K562 (cell line): ENCODE measurements at regions not wholly inside any gene's neighbourhood (a gene's known extent, or its start where the extent isn't known, plus 50 kb on each side); places are given as distances from the start of the nearest gene placed in this dataset.

ENCODE experiments used
- ATAC-seq: fragments of 200-7000 bp; cut with Tn5 transposase; 3 replicates; pipeline ENCODE4 v1.9.1; 2020; ENCODE audit warnings: moderate library complexity
- BruUV-seq: library from RNA; stranded (reverse); fragments of 400-500 nt; replicated peaks from 2 replicates; lab custom pipeline; 2021; lab: Mats Ljungman, UMichigan
- CTCF ChIA-PET: fragments of 300-600 bp; formaldehyde crosslinking; extraction: SDS; loops from one replicate; lab custom pipeline; 2021; ENCODE audit warnings: low intra/inter-chr PET ratio; lab: Yijun Ruan, JAX
- POLR2A ChIA-PET: fragments of 300-600, 350-650 bp; sonication (Branson Sonifier 250); formaldehyde crosslinking; extraction: SDS; loops from one replicate; lab custom pipeline; 2021; ENCODE audit warnings: antibody characterized with exemption, inconsistent platforms; lab: Yijun Ruan, JAX
- DNase-seq, 4 experiments: peaks; one replicate each; pipeline versions ENCODE4 v3.0.0 to v3.0.0-alpha.2; 2011 to 2018; ENCODE audit warnings: low spot score in 3 of 4, mixed read lengths in 3 of 4; ENCODE audit errors: extremely low read depth in 1 of 4
- FAIRE-seq: peaks from 2 replicates; lab custom pipeline; 2011; peaks lifted over from hg19 to GRCh38; lab: Jason Lieb, UNC
- H2AFZ ChIP-seq: 2 replicates; pipeline ENCODE4 v1.6.0; 2011; ENCODE audit warnings: low read depth, low read length, control low read depth, inconsistent platforms
- H3K27ac ChIP-seq: fragments of 200-600 bp; 3 replicates; pipeline ENCODE4 v1.8.0; 2011; ENCODE audit warnings: low read depth, mild to moderate bottlenecking, control low read depth, inconsistent platforms, low read length, moderate library complexity, mixed read lengths; ENCODE audit errors: extremely low read depth
- H3K27me3 ChIP-seq, 2 experiments: fragments of 300-600 bp in 1 of 2; 2 replicates in 1 of 2; 3 replicates in 1 of 2; pipeline versions ENCODE4 v1.6.0 to v1.8.0; 2011; ENCODE audit warnings: inconsistent platforms in 2 of 2, low read length in 2 of 2, mild to moderate bottlenecking in 1 of 2, mixed read lengths in 1 of 2, moderate library complexity in 1 of 2; ENCODE audit not compliant: control insufficient read depth in 2 of 2, insufficient read depth in 2 of 2
- H3K36me3 ChIP-seq: fragments of 300-600 bp; 3 replicates; pipeline ENCODE4 v1.8.0; 2011; ENCODE audit warnings: mild to moderate bottlenecking, low read length, inconsistent platforms; ENCODE audit not compliant: control insufficient read depth, insufficient read depth
- H3K4me1 ChIP-seq, 2 experiments: fragments of 200-600 bp in 1 of 2; replicated peaks in 1 of 2; 2 replicates in 1 of 2; 3 replicates in 1 of 2; pipeline versions ENCODE4 v1.5.1 to v1.8.0; 2011; ENCODE audit warnings: inconsistent platforms in 2 of 2, low read length in 2 of 2, mild to moderate bottlenecking in 1 of 2, mixed read lengths in 1 of 2, moderate library complexity in 1 of 2; ENCODE audit not compliant: control insufficient read depth in 2 of 2, insufficient read depth in 2 of 2
- H3K4me2 ChIP-seq: 2 replicates; pipeline ENCODE4 v1.6.1; 2011; ENCODE audit warnings: low read length, control low read depth, inconsistent platforms, mixed read lengths; ENCODE audit not compliant: insufficient read depth
- H3K4me3 ChIP-seq: fragments of 200-600 bp; sonication (generic), shearing (Covaris generic); 2 replicates; pipeline ENCODE4 v1.5.1; 2016; ENCODE audit warnings: control low read depth, inconsistent platforms
- H3K79me2 ChIP-seq: fragments of 200-600 bp; 3 replicates; pipeline ENCODE4 v1.8.0; 2011; ENCODE audit warnings: low read length, inconsistent platforms; ENCODE audit not compliant: control insufficient read depth, insufficient read depth
- H3K9ac ChIP-seq, 2 experiments: 2 replicates each; pipeline versions ENCODE4 v1.6.0 to v1.6.1; 2011; ENCODE audit warnings: low read depth in 2 of 2, low read length in 2 of 2, control low read depth in 1 of 2, inconsistent platforms in 1 of 2, mild to moderate bottlenecking in 1 of 2, mixed read lengths in 1 of 2; ENCODE audit not compliant: insufficient read depth in 1 of 2
- H3K9me1 ChIP-seq: one replicate; pipeline ENCODE4 v1.6.0; 2011; ENCODE audit warnings: inconsistent platforms, mild to moderate bottlenecking, low read length, moderate library complexity; ENCODE audit not compliant: control insufficient read depth, insufficient read depth
- H3K9me3 ChIP-seq: replicated peaks from 2 replicates; pipeline ENCODE4 v1.5.1; 2011; ENCODE audit warnings: low read depth, low read length, inconsistent platforms; ENCODE audit not compliant: control insufficient read depth, insufficient read depth
- H4K20me1 ChIP-seq: replicated peaks from 2 replicates; pipeline ENCODE4 v1.6.1; 2011; ENCODE audit warnings: low read length, inconsistent platforms, mixed read lengths; ENCODE audit not compliant: control insufficient read depth, insufficient read depth
- HDAC8 ChIP-seq: fragments of 450-650 bp; IDR thresholded peaks from 2 replicates; pipeline ENCODE4 v1.6.1; 2016; ENCODE audit warnings: mild to moderate bottlenecking, missing genetic modification characterization, moderate library complexity, missing compliant biosample characterization
- MAFK ChIP-seq: IDR thresholded peaks from 2 replicates; pipeline ENCODE4 v1.6.1; 2011; ENCODE audit warnings: low read length, improper control_type of control experiment
- MLX ChIP-seq, 2 experiments: fragments of 450-650 bp in 1 of 2; sonication (generic) in 1 of 2; formaldehyde crosslinking; conservative IDR thresholded peaks; 2 replicates each; pipeline versions ENCODE4 v1.4.0 to v1.8.1; 2020 to 2022; ENCODE audit warnings: mild to moderate bottlenecking in 1 of 2, missing genetic modification reagents in 1 of 2
- NEUROD1 ChIP-seq: fragments of 150-350 bp; IDR thresholded peaks from 2 replicates; pipeline ENCODE4 v1.6.1; 2014; ENCODE audit warnings: borderline replicate concordance, low read length, low read depth; ENCODE audit not compliant: partially characterized antibody
- PRMT5 ChIP-seq: sonication (generic); formaldehyde crosslinking; IDR thresholded peaks from 2 replicates; pipeline ENCODE4 v1.5.0; 2020; ENCODE audit warnings: missing genetic modification reagents
- SIN3A ChIP-seq, 2 experiments: fragments of 150-350 bp in 1 of 2; IDR thresholded peaks; 2 replicates each; pipeline ENCODE4 v1.6.1; 2011 to 2016; ENCODE audit warnings: borderline replicate concordance in 2 of 2, low read depth in 2 of 2, low read length in 2 of 2, mild to moderate bottlenecking in 2 of 2, moderate library complexity in 2 of 2; ENCODE audit not compliant: control insufficient read depth in 1 of 2
- SMAD1 ChIP-seq: fragments of 150-350 bp; IDR thresholded peaks from 2 replicates; pipeline ENCODE4 v1.6.1; 2014; ENCODE audit warnings: low read length, low read depth; ENCODE audit not compliant: partially characterized antibody
- SRSF3 ChIP-seq: fragments of 200-400 bp; formaldehyde crosslinking; IDR thresholded peaks from 2 replicates; pipeline ENCODE4 v1.6.1; 2016; ENCODE audit warnings: mild to moderate bottlenecking, low read length, moderate library complexity; ENCODE audit not compliant: insufficient read depth
- TRIM28 ChIP-seq: fragments of 450-650 bp; IDR thresholded peaks from 2 replicates; pipeline ENCODE4 v1.6.1; 2017
- WGBS: fragments of 100-300 bp; shearing (Covaris generic); methylation state at CpG from one replicate; pipeline ENCODE4 v1.1.6; 2016; ENCODE audit warnings: low coverage, mixed read lengths; ENCODE audit not compliant: insufficient coverage; ENCODE audit errors: missing lambda C conversion rate; 5-methylcytosine and 5-hydroxymethylcytosine counted together
- in situ Hi-C: fragments of 300-500 bp; cut with MboI; formaldehyde crosslinking; loops from 4 replicates; pipeline ENCODE4 v1.15.0; 2018; ENCODE audit warnings: inconsistent platforms, mixed read lengths
- intact Hi-C: fragments of 100-400 bp; cut with micrococcal nuclease; formaldehyde crosslinking; loops from 2 replicates; pipeline ENCODE4 v1.14.2; 2022
- TF ChIP-seq, protein P1 (sequence below): sonication (generic); formaldehyde crosslinking; IDR thresholded peaks from 2 replicates; pipeline ENCODE4 v1.8.0; 2022; ENCODE audit warnings: mild to moderate bottlenecking, low read depth, missing genetic modification reagents
- TF ChIP-seq, protein P2 (sequence below): sonication (generic); formaldehyde crosslinking; IDR thresholded peaks from 2 replicates; pipeline ENCODE4 v1.8.1; 2023; ENCODE audit warnings: mild to moderate bottlenecking, missing genetic modification reagents, moderate library complexity
- TF ChIP-seq, protein P3 (sequence below): fragments of 250-450 bp; sonication (Bioruptor Pico); IDR thresholded peaks from 2 replicates; pipeline ENCODE4 v1.4.0; 2020; ENCODE audit warnings: mild to moderate bottlenecking, moderate library complexity

- Histone ChIP-seq H4K20me1 (no peaks in the 10 kb centered on the region), H3K27me3 (no peaks in the 10 kb centered on the region), H3K4me2 (no peak overlapping the region), H3K79me2 (no peaks in the 10 kb centered on the region), H2AFZ (no peak overlapping the region), H3K36me3 (no peaks in the 10 kb centered on the region), H3K4me3 (no peak overlapping the region), H3K27ac (no peak overlapping the region), H3K9me3 (no peaks in the 10 kb centered on the region; the same call in 1 of the 2 replicates), H3K9me1 (no peaks in the 10 kb centered on the region), H3K4me1 (no peaks in the 10 kb centered on the region), H3K9ac (no peak overlapping the region)
- no peak for FAIRE-seq
- no TSS peak for BruUV-seq
- in situ Hi-C loops (no loop called here), intact Hi-C loops (no loop called here)
- ChIA-PET POLR2A (no interaction called here), CTCF (no interaction called here)
- TF ChIP-seq SRSF3, result no peak
- TF ChIP-seq, protein P1, sequence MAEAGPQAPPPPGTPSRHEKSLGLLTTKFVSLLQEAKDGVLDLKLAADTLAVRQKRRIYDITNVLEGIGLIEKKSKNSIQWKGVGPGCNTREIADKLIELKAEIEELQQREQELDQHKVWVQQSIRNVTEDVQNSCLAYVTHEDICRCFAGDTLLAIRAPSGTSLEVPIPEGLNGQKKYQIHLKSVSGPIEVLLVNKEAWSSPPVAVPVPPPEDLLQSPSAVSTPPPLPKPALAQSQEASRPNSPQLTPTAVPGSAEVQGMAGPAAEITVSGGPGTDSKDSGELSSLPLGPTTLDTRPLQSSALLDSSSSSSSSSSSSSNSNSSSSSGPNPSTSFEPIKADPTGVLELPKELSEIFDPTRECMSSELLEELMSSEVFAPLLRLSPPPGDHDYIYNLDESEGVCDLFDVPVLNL, result no peak
- TF ChIP-seq MLX (CRISPR knock-in tag; conservative IDR thresholded peaks at IDR 0.05), result no peak
- DNase-seq, result no peak
- WGBS, result 0% methylated on average over 1 of the region's 1 CpG
- ATAC-seq, result no peak
Measured at GRCh38 chr1:177784409-177784808, 185.4 kb downstream of the SEC16B start.

- H2AFZ ChIP-seq, result no peak overlapping the region
- no peaks in the 10 kb centered on the region for H3K36me3 ChIP-seq
- FAIRE-seq (no peak), DNase-seq (no peak), ATAC-seq (no peak)
- CTCF ChIA-PET, result no interaction called here
- intact Hi-C loops, result no loop called here
- POLR2A ChIA-PET, result no interaction called here
- H3K4me1 ChIP-seq, result no peaks in the 10 kb centered on the region
- no peaks in the 10 kb centered on the region for H3K9me1 ChIP-seq
- H3K4me3 ChIP-seq, result no peak overlapping the region
- no peaks in the 10 kb centered on the region for H4K20me1 ChIP-seq
- H3K9ac ChIP-seq, result no peak overlapping the region
- in situ Hi-C loops, result no loop called here
- no peaks in the 10 kb centered on the region for H3K79me2 ChIP-seq
- no peaks in the 10 kb centered on the region; the same call in 1 of the 2 replicates for H3K9me3 ChIP-seq
- H3K27me3 ChIP-seq, result no peaks in the 10 kb centered on the region
- 6% methylated on average over 4 of the region's 4 CpGs for WGBS
- H3K27ac ChIP-seq, result no peak overlapping the region
- no peak overlapping the region for H3K4me2 ChIP-seq
- no TSS peak for BruUV-seq
- TF ChIP-seq SIN3A (IDR thresholded peaks at IDR 0.05; ENCODE audit: borderline replicate concordance in 2 of 2, control insufficient read depth in 1 of 2, low read depth in 2 of 2, low read length in 2 of 2) (no peak), MAFK (no peak), HDAC8 (tag) (no peak), SMAD1 (no peak), TRIM28 (no peak), PRMT5 (CRISPR knock-in tag) (no peak), NEUROD1 (no peak)
- TF ChIP-seq, protein P2, sequence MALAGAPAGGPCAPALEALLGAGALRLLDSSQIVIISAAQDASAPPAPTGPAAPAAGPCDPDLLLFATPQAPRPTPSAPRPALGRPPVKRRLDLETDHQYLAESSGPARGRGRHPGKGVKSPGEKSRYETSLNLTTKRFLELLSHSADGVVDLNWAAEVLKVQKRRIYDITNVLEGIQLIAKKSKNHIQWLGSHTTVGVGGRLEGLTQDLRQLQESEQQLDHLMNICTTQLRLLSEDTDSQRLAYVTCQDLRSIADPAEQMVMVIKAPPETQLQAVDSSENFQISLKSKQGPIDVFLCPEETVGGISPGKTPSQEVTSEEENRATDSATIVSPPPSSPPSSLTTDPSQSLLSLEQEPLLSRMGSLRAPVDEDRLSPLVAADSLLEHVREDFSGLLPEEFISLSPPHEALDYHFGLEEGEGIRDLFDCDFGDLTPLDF (CRISPR knock-in tag), result no peak
- TF ChIP-seq, protein P3, sequence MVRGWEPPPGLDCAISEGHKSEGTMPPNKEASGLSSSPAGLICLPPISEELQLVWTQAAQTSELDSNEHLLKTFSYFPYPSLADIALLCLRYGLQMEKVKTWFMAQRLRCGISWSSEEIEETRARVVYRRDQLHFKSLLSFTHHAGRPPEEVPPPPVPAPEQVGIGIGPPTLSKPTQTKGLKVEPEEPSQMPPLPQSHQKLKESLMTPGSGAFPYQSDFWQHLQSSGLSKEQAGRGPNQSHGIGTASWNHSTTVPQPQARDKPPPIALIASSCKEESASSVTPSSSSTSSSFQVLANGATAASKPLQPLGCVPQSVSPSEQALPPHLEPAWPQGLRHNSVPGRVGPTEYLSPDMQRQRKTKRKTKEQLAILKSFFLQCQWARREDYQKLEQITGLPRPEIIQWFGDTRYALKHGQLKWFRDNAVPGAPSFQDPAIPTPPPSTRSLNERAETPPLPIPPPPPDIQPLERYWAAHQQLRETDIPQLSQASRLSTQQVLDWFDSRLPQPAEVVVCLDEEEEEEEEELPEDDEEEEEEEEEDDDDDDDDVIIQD (CRISPR knock-in tag), result no peak
Measured at GRCh38 chr1:177783051-177783450, 186.8 kb downstream of the SEC16B start.
